H54 (cell line): ENCODE measurements at regions not wholly inside any gene's neighbourhood (a gene's known extent, or its start where the extent isn't known, plus 50 kb on each side); places are given as distances from the start of the nearest gene placed in this dataset.

Source experiments
- DNase-seq: peaks from one replicate; pipeline ENCODE4 v3.0.0; 2011; ENCODE audit warnings: low spot score, mixed read lengths; ENCODE audit not compliant: insufficient read length
- FAIRE-seq: peaks from 3 replicates; lab custom pipeline; 2011; peaks lifted over from hg19 to GRCh38; lab: Jason Lieb, UNC
- POLR2A ChIP-seq: IDR thresholded peaks from 2 replicates; pipeline ENCODE4 v1.6.1; 2011; ENCODE audit warnings: low read depth, mild to moderate bottlenecking, low read length

DNA sequence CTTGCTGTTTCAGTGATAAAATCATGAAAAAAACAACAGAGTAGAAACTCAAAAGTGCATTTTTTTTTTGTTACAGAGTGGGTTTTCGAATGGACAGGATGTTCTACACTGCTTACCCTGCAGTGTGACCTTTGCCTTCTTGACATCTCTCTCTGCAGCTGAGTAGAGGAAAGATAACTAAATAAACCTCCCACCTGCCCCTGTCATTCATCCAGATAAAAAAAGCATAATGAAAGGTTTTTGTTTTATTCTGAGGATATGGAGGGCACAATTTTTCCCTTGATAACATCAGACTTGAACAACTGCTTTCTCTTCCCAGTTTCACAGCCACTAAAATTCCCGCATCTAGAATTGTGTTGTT lies 193.6 kb upstream of the FOXQ1 start:
- TF ChIP-seq POLR2A = no peak
- FAIRE-seq = no peak
- no peak for DNase-seq

DNA sequence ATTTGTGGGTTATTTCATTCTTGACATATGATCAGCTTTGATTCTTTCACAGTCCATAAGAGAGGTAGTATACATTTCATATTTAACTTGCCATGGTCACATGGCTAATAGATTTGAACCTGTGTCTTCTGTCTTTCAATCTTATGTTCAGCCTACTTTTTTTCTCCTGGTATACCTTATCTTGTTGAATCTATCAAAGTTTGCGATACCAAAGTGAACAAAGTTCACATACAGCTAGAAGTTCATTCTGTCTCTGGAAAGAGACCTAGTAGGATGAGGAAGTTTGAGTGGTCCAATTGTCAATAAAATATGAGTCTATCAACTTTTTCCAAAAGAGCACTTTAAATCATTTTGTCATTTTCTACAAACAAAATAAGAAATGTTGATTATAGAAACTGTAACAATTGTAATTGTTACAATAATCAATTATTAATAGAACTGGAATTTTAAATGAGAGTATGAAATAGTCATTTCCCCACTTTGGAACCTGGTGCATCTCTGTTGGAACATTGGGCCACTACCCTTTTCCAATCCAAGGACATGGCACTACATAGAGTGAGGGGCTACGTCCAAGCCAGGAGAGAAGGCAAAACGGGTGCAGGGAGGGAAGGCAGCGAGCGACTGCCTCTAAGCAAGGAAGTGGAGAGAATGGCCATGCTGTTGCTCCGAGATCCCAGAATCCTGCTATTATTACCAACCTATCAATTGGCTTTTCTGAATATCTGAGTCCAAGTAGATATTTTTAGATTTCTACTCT lies 194.2 kb upstream of the FOXQ1 start:
- no peak for FAIRE-seq
- DNase-seq = no peak
- TF ChIP-seq POLR2A = no peak

- no peak for FAIRE-seq
- no peak for TF ChIP-seq POLR2A
Measured at GRCh38 chr6:1116149-1116548, 195.7 kb upstream of the FOXQ1 start.

GRCh38 chr6:1113916-1114540 lies 197.9 kb upstream of the FOXQ1 start:
- FAIRE-seq = no peak
- TF ChIP-seq POLR2A = no peak
- no peak for DNase-seq

More at GRCh38 chr6:1116149-1116548, 195.7 kb upstream of the FOXQ1 start:
- DNase-seq = no peak

DNA sequence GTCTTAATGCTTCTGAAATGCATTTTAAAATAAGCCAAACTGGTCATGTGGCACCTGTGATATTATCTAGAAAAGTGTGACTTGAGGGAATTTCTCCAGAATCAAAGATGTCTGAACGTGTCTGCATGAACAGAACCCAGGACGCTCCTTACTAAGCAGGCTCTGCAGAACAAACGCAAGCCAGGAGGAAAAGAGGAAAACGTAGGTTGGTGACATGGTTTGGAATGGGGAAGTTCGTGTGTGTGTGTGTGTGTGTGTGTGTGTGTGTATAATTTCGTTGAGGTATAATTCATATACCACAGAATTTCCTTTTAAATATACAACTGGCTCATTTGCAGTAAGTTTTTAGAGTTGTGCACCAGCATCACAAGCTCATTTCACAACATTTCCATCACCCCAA lies 200.5 kb upstream of the FOXQ1 start:
- TF ChIP-seq POLR2A = no peak
- no peak for DNase-seq
- FAIRE-seq = no peak

DNA sequence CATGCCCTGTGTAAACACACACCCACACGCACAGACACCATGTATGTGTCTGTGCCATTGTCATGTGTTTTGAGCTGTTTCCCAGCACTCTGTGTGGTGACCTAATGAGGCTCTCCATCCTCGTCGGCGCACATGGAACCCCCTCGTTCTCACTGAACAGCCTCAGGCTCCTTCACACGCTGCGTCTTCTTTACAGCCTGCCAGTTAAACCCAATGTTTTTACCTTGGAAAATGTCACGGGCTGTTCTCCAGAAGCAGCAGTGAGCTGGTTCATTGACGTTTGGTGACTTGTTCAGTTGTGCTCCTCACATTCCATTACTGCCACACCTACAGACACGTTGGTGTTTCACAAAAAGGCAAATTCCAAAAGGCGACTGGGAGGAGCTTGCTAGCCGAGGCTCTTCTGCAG lies 201.0 kb upstream of the FOXQ1 start:
- FAIRE-seq (no peak), DNase-seq (no peak)
- TF ChIP-seq POLR2A = no peak

- TF ChIP-seq POLR2A = no peak
- no peak for DNase-seq
- no peak for FAIRE-seq
Measured at GRCh38 chr6:1110164-1110563, 201.7 kb upstream of the FOXQ1 start.

DNA sequence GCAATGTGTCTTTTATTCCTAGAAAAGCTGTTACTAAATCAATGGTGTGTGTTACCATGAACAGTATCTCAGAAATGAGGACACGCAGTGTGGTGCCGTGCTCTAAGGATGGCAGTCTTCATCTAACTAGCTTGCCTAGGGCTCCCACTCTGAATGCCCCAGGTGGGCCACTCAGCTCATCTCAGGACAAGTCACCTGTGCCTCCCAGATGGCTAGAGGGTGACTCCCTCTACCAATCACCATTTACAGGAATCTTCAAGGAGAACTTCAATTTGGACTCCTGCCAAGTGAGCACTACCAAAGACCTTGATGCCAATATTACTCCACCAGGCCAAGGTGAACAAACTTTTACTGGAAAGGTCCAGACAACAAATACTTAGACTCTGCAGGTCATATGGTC lies 202.8 kb upstream of the FOXQ1 start:
- FAIRE-seq = no peak
- DNase-seq = no peak
- TF ChIP-seq POLR2A = no peak

- no peak for TF ChIP-seq POLR2A
- DNase-seq = no peak
- FAIRE-seq = no peak
Measured at GRCh38 chr6:1108198-1108597, 203.7 kb upstream of the FOXQ1 start.

DNA sequence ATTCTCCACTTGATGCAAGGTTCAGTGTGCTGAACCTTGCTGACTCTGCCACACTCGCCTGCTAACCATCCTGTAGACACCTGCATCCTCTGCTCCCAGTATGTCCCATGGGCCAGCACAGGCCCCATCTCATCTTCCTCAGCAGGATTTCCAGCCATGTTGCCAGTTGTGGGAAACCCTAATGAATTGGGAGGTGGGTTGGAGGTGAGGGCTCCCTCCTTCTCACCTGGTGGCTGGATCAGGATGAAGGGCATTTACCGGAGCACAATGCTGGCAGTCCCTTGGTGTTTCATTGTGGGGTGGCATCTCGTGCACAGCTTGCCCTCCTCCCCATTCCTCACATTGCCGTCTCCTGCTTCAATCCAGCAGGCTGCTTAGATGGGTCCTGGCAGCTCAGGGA lies 204.3 kb upstream of the FOXQ1 start:
- FAIRE-seq (no peak), DNase-seq (no peak)
- no peak for TF ChIP-seq POLR2A

GRCh38 chr6:1105833-1106400 lies 206.0 kb upstream of the FOXQ1 start:
- no peak for DNase-seq
- TF ChIP-seq POLR2A = no peak
- FAIRE-seq = no peak

DNA sequence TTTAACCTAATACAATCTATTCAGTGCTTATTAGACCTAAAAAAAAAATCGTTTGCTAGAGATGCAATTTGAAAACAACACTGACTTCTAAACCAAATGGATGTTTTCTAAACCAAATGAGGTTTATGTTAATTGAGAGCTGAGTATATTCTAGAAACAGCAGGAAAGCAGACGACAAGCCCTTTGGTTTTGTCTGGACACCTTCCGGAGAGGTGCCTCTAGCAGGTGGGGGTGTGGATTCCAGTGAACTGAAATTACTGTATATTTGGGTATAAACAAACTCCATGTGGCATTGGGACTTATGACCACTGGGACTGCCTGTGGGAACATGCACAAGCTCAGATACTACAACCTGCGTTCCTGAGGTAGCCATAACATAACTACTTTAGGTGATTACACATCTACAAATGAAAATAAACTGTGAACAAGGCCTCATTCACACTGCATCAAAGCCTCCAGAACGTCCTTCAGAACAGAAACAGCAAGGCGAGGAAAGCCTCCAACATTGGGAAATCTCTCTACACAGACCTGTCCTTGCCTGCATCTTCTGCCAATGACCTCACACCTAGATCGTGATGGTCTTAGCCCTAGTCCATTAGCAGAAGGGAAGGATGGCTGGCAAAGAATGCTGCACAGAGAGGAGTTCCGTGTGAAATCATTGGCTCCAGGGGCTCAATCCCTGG lies 206.8 kb upstream of the FOXQ1 start:
- FAIRE-seq (no peak), DNase-seq (no peak)
- TF ChIP-seq POLR2A = no peak

DNA sequence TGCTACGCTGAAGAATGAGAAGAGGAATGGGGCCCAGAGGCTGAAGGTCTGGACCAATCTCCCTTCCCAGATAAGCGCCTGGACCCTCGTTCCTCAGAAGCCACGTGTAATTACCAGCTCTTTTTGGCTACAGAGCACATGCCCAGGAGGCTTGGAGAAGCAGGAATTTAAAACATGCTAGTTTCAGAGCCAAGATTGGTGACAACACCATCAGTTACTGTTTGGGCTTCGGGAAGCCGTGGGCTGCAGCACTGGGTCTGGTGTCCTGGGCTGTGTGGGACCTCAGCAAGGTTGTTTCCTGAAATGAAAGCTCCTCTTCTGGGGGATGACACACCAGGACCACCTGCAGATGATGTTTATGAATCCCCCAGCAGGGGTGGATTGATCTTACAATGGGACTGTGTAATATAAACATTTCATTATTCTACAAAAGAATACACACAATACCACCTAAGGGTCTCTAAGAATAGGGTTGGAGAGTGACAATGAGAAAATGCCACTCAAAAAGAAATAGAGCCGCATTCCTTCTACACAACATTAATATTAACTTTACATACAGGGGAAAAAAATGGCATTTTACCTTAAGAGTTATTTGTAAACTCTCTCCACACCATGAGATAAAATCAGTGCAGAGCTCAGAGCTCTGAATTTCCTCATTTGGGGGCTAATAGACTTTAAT lies 207.8 kb upstream of the FOXQ1 start:
- no peak for TF ChIP-seq POLR2A
- FAIRE-seq = no peak

DNA sequence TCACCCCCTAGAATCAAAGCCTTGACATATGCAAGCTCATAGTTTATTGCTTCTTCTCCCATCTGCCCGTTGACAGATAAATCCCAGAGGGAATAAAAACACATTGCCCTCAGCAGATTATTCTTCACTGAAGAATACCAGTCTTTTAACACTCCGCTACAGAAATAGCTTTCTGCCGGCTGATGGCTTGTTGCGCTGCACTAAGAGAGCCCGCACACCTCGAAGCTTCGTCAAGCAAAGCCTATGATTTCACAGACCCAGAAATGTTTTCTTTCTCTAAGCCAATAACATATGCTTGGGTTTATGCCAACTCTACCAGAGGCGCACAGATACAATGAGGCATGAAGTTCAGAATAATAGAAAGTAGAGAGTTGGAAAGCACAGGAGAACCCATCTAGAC lies 208.9 kb upstream of the FOXQ1 start:
- FAIRE-seq = no peak
- TF ChIP-seq POLR2A = no peak
- no peak for DNase-seq

More for the DNA sequence above, 207.8 kb upstream of the FOXQ1 start:
- DNase-seq = no peak
